ENCODE measurements at regions not wholly inside any gene's neighbourhood (a gene's known extent, or its start where the extent isn't known, plus 50 kb on each side); places are given as distances from the start of the nearest gene placed in this dataset.

DNA sequence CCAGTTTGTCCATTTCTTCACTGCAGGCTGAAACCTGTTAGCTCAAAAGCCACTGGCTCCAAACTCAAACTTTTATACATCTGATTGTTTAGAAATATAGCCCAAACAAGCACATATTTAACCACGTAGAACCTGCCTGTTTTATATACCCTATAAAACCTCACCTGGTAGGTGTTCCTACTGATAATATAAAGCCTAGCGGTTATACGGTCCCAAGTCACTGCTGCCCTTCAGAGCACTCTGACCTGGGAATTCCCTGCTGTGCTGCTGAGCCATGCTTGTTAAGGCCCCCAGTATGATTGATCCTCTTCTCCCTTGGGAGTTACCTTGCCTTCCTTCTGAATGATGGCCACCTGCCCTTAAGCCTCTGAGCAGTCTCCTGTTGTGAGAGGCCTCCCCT lies 432.8 kb upstream of the LCORL start:
- DNase-seq (no peak), FAIRE-seq (no peak)
- H3K36me3 ChIP-seq (ENCODE audit: control insufficient read depth in 2 of 3, insufficient read depth in 3 of 3, low read length in 3 of 3), result no peaks in the 10 kb centered on the region
- no peak overlapping the region for H3K27ac ChIP-seq (ENCODE audit: low read depth in 2 of 2, low read length in 2 of 2)
- H3K27me3 ChIP-seq (ENCODE audit: control insufficient read depth, insufficient read depth, low read length), result no peaks in the 10 kb centered on the region
- intact Hi-C loops (cut with DNase I), result no loop called here
- H3K9me3 ChIP-seq (ENCODE audit: control insufficient read depth in 2 of 3, insufficient read depth in 1 of 3, low read length in 3 of 3), result no peaks in the 10 kb centered on the region
- no peaks in the 10 kb centered on the region for H3K4me1 ChIP-seq (ENCODE audit: control insufficient read depth in 2 of 3, insufficient read depth in 2 of 3, low read depth in 1 of 3, low read length in 3 of 3)
- TF ChIP-seq, protein P1, sequence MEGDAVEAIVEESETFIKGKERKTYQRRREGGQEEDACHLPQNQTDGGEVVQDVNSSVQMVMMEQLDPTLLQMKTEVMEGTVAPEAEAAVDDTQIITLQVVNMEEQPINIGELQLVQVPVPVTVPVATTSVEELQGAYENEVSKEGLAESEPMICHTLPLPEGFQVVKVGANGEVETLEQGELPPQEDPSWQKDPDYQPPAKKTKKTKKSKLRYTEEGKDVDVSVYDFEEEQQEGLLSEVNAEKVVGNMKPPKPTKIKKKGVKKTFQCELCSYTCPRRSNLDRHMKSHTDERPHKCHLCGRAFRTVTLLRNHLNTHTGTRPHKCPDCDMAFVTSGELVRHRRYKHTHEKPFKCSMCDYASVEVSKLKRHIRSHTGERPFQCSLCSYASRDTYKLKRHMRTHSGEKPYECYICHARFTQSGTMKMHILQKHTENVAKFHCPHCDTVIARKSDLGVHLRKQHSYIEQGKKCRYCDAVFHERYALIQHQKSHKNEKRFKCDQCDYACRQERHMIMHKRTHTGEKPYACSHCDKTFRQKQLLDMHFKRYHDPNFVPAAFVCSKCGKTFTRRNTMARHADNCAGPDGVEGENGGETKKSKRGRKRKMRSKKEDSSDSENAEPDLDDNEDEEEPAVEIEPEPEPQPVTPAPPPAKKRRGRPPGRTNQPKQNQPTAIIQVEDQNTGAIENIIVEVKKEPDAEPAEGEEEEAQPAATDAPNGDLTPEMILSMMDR (IDR thresholded peaks at IDR 0.05; ENCODE audit: borderline replicate concordance, extremely low read depth, insufficient read depth), result no peak
- H3K4me3 ChIP-seq (ENCODE audit: low read length in 3 of 3), result no peak overlapping the region
- H3K9ac ChIP-seq (ENCODE audit: low read length in 3 of 3), result no peak overlapping the region

DNA sequence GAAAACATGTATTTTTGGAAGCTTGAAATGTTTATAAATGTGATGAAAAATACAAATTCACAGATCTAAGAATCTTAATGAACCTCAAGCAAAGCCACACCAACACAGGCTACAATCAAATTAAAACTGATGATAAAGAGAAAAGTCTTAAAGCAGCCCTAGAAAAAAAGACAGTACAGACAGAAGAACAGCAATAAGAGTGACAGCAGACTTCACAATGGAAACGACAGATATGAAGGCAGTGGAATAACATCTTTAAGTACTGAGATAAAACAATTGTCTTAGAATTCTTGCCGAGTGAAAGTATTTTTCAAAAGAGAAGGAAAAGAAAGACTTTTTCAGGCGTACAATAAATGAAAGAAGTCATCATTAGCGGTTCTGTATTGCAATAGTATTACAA lies 423.6 kb upstream of the LCORL start:
- Histone ChIP-seq H3K9me3 (ENCODE audit: control insufficient read depth in 2 of 3, insufficient read depth in 1 of 3, low read length in 3 of 3) (no peaks in the 10 kb centered on the region), H3K9ac (ENCODE audit: low read length in 3 of 3) (no peak overlapping the region), H3K4me1 (ENCODE audit: control insufficient read depth in 2 of 3, insufficient read depth in 2 of 3, low read depth in 1 of 3, low read length in 3 of 3) (no peaks in the 10 kb centered on the region), H3K4me3 (ENCODE audit: low read length in 3 of 3) (no peak overlapping the region), H3K27me3 (ENCODE audit: control insufficient read depth, insufficient read depth, low read length) (no peaks in the 10 kb centered on the region), H3K27ac (ENCODE audit: low read depth in 2 of 2, low read length in 2 of 2) (no peak overlapping the region), H3K36me3 (ENCODE audit: control insufficient read depth in 2 of 3, insufficient read depth in 3 of 3, low read length in 3 of 3) (no peaks in the 10 kb centered on the region)
- FAIRE-seq, result no peak
- DNase-seq, result no peak
- TF ChIP-seq, protein P1 (IDR thresholded peaks at IDR 0.05; ENCODE audit: borderline replicate concordance, extremely low read depth, insufficient read depth), result no peak
- intact Hi-C loops (cut with DNase I), result no loop called here

DNA sequence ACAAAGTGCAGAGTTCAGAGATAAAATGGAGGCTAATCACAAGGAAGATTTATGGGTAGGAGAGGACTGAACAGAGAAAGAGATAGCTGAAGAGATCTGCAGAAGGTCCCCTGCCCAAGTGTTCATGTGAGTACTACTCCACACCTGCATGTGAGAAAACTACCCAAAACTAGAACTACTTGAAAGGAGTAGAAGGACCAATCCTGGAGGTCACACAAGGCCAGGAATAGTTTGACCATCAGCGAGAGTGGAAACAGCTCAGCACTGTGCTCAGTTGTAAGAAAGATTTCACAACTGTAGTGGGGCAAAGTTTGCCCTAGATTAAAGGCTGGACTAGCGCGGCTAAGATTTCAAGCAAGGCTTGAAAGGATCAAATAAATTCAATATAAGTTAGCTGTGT lies 422.7 kb upstream of the LCORL start:
- TF ChIP-seq, protein P1 (IDR thresholded peaks at IDR 0.05; ENCODE audit: borderline replicate concordance, extremely low read depth, insufficient read depth), result no peak
- H3K27me3 ChIP-seq (ENCODE audit: control insufficient read depth, insufficient read depth, low read length), result no peaks in the 10 kb centered on the region

DNA sequence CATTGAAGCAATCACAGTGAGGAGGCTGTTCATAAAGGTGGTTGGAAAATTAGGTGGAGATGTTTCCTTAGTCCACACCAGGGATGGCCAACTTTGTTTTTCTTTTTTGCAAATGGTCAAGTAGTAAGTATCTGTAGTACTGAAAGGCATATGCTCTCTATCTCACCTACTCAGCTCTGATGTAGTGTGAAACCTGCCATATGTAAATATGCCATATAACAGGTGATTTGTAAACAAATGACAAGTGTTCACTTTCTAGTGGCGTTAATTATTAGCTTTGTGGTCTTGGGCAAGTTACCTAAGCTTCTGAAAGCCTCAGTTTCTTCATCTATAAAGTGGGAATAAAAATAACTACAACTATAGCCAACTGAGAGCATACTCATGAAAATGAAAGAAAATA lies 421.4 kb upstream of the LCORL start:
- Histone ChIP-seq H3K9me3 (ENCODE audit: control insufficient read depth in 2 of 3, insufficient read depth in 1 of 3, low read length in 3 of 3) (no peaks in the 10 kb centered on the region), H3K9ac (ENCODE audit: low read length in 3 of 3) (no peak overlapping the region), H3K4me1 (ENCODE audit: control insufficient read depth in 2 of 3, insufficient read depth in 2 of 3, low read depth in 1 of 3, low read length in 3 of 3) (no peaks in the 10 kb centered on the region), H3K4me3 (ENCODE audit: low read length in 3 of 3) (no peak overlapping the region), H3K27ac (ENCODE audit: low read depth in 2 of 2, low read length in 2 of 2) (no peak overlapping the region), H3K27me3 (ENCODE audit: control insufficient read depth, insufficient read depth, low read length) (no peaks in the 10 kb centered on the region), H3K36me3 (ENCODE audit: control insufficient read depth in 2 of 3, insufficient read depth in 3 of 3, low read length in 3 of 3) (no peaks in the 10 kb centered on the region)
- DNase-seq, result no peak
- intact Hi-C loops (cut with DNase I), result no loop called here
- TF ChIP-seq, protein P1 (IDR thresholded peaks at IDR 0.05; ENCODE audit: borderline replicate concordance, extremely low read depth, insufficient read depth), result no peak
- no peak for FAIRE-seq

More for the DNA sequence above, 422.7 kb upstream of the LCORL start:
- H3K4me3 ChIP-seq (ENCODE audit: low read length in 3 of 3), result no peak overlapping the region
- no peak overlapping the region for H3K9ac ChIP-seq (ENCODE audit: low read length in 3 of 3)
- H3K9me3 ChIP-seq (ENCODE audit: control insufficient read depth in 2 of 3, insufficient read depth in 1 of 3, low read length in 3 of 3), result no peaks in the 10 kb centered on the region
- intact Hi-C loops (cut with DNase I), result no loop called here
- H3K36me3 ChIP-seq (ENCODE audit: control insufficient read depth in 2 of 3, insufficient read depth in 3 of 3, low read length in 3 of 3), result no peaks in the 10 kb centered on the region
- FAIRE-seq (no peak), DNase-seq (no peak)
- no peak overlapping the region for H3K27ac ChIP-seq (ENCODE audit: low read depth in 2 of 2, low read length in 2 of 2)
- H3K4me1 ChIP-seq (ENCODE audit: control insufficient read depth in 2 of 3, insufficient read depth in 2 of 3, low read depth in 1 of 3, low read length in 3 of 3), result no peaks in the 10 kb centered on the region

Data from kidney (tissue), 13 donors.